ENCODE measurements at regions not wholly inside any gene's neighbourhood (a gene's known extent, or its start where the extent isn't known, plus 50 kb on each side); places are given as distances from the start of the nearest gene placed in this dataset.

GRCh38 chr12:125564753-125565152, 499.5 kb downstream of the AACS start:
- TF ChIP-seq CTCF (IDR thresholded peaks at IDR 0.05) = no peak
- no peak for TF ChIP-seq POLR2A (IDR thresholded peaks at IDR 0.05)
